HCT116 (cell line): ENCODE measurements at regions not wholly inside any gene's neighbourhood (a gene's known extent, or its start where the extent isn't known, plus 50 kb on each side); places are given as distances from the start of the nearest gene placed in this dataset.

ENCODE experiments used
- ATAC-seq: fragments of 200-7000 bp; cut with Tn5 transposase; 2 replicates; pipeline ENCODE4 v1.9.1; 2020; ENCODE audit warnings: mild to moderate bottlenecking, moderate library complexity
- BruUV-seq: library from RNA; stranded (reverse); fragments of 400-500 nt; replicated peaks from 2 replicates; lab custom pipeline; 2021; lab: Mats Ljungman, UMichigan
- CTCF ChIA-PET: fragments of 300-600 bp; sonication (Branson Sonifier 250); formaldehyde crosslinking; loops from one replicate; lab custom pipeline; 2021; ENCODE audit warnings: antibody characterized with exemption; lab: Charles Lee
- POLR2A ChIA-PET: fragments of 300-600, 350-600 bp; sonication (Branson Sonifier 250); formaldehyde crosslinking; loops from one replicate; lab custom pipeline; 2021; ENCODE audit warnings: antibody characterized with exemption; lab: Charles Lee
- RAD21 ChIA-PET, 2 experiments: fragments of 300-600 bp; sonication (Branson Sonifier 250); formaldehyde crosslinking; loops; one replicate each; lab custom pipeline; 2023; ENCODE audit warnings: low total read pairs in 2 of 2; ENCODE audit not compliant: uncharacterized antibody in 2 of 2, unreplicated experiment in 2 of 2, low non-redundant PET in 1 of 2; lab: Charles Lee
- DNase-seq: peaks from one replicate; pipeline ENCODE4 v3.0.0-alpha.2; 2010; ENCODE audit warnings: low read depth, low spot score
- H2AFZ ChIP-seq: fragments of 200-600 bp; shearing (Covaris generic), sonication (generic); 2 replicates; pipeline ENCODE4 v1.6.1; 2017; ENCODE audit warnings: low read depth, mixed run types, mixed read lengths, antibody characterized with exemption, low read length; ENCODE audit not compliant: poor library complexity, severe bottlenecking
- H3K27ac ChIP-seq: 2 replicates; pipeline ENCODE4 v1.5.1; 2012; ENCODE audit warnings: low read depth, low read length
- H3K27me3 ChIP-seq: fragments of 200-600 bp; sonication (generic); 2 replicates; pipeline ENCODE4 v1.6.1; 2016; ENCODE audit warnings: mixed run types, low read length, mixed read lengths; ENCODE audit not compliant: insufficient read depth
- H3K36me3 ChIP-seq, 2 experiments: fragments of 200-500 bp in 1 of 2; fragments of 200-600 bp in 1 of 2; sonication (Bioruptor generic) in 1 of 2; sonication (generic) in 1 of 2; 2 replicates each; pipeline versions ENCODE4 v1.5.1 to v1.6.1; 2014 to 2016; ENCODE audit warnings: low read length in 2 of 2, inconsistent platforms in 1 of 2, mixed read lengths in 1 of 2, mixed run types in 1 of 2; ENCODE audit not compliant: insufficient read depth in 2 of 2, control insufficient read depth in 1 of 2
- H3K4me1 ChIP-seq, 2 experiments: fragments of 200-600 bp in 1 of 2; sonication (generic) in 1 of 2; 2 replicates each; pipeline versions ENCODE4 v1.5.1 to v1.6.1; 2012 to 2017; ENCODE audit warnings: low read length in 2 of 2, inconsistent platforms in 1 of 2, mild to moderate bottlenecking in 1 of 2, mixed read lengths in 1 of 2, mixed run types in 1 of 2, moderate library complexity in 1 of 2; ENCODE audit not compliant: insufficient read depth in 2 of 2, control insufficient read depth in 1 of 2
- H3K4me2 ChIP-seq: fragments of 200-600 bp; sonication (generic); 2 replicates; pipeline ENCODE4 v1.6.1; 2017; ENCODE audit warnings: mixed run types, low read length, mixed read lengths
- H3K4me3 ChIP-seq, 2 experiments: fragments of 200-600 bp in 1 of 2; sonication (generic) in 1 of 2; replicated peaks in 1 of 2; 2 replicates each; pipeline ENCODE4 v1.5.1; 2011 to 2016; ENCODE audit warnings: low read length in 2 of 2, control low read depth in 1 of 2, low read depth in 1 of 2, mild to moderate bottlenecking in 1 of 2, mixed read lengths in 1 of 2, mixed run types in 1 of 2
- H3K79me2 ChIP-seq: fragments of 200-600 bp; sonication (generic); 2 replicates; pipeline ENCODE4 v1.6.1; 2017; ENCODE audit warnings: mild to moderate bottlenecking, mixed run types, low read length, moderate library complexity, mixed read lengths; ENCODE audit not compliant: insufficient read depth
- H3K9ac ChIP-seq: fragments of 200-600 bp; sonication (generic); 2 replicates; pipeline ENCODE4 v1.6.1; 2016; ENCODE audit warnings: low read length, mixed read lengths
- H3K9me2 ChIP-seq: fragments of 200-600 bp; sonication (generic), shearing (Covaris generic); 2 replicates; pipeline ENCODE4 v1.6.1; 2017; ENCODE audit warnings: mixed run types, mild to moderate bottlenecking, moderate library complexity; ENCODE audit not compliant: insufficient read depth
- H3K9me3 ChIP-seq, 2 experiments: fragments of 200-500 bp in 1 of 2; fragments of 200-600 bp in 1 of 2; sonication (Bioruptor generic) in 1 of 2; sonication (generic) in 1 of 2; 2 replicates each; pipeline ENCODE4 v1.6.1; 2014 to 2017; ENCODE audit warnings: low read length in 2 of 2, mixed read lengths in 2 of 2, inconsistent platforms in 1 of 2, low read depth in 1 of 2, mild to moderate bottlenecking in 1 of 2, mixed run types in 1 of 2, moderate library complexity in 1 of 2; ENCODE audit not compliant: control insufficient read depth in 1 of 2, insufficient read depth in 1 of 2
- H4K20me1 ChIP-seq: fragments of 200-600 bp; sonication (generic), shearing (Covaris generic); 2 replicates; pipeline ENCODE4 v1.6.1; 2017; ENCODE audit warnings: mixed run types, mild to moderate bottlenecking, moderate library complexity; ENCODE audit not compliant: insufficient read depth
- CBX3 ChIP-seq: IDR thresholded peaks from 2 replicates; pipeline ENCODE4 v1.6.1; 2012; ENCODE audit warnings: low read depth
- CEBPB ChIP-seq: IDR thresholded peaks from 2 replicates; pipeline ENCODE4 v1.6.1; 2012; ENCODE audit warnings: low read depth
- EGR1 ChIP-seq: IDR thresholded peaks from 2 replicates; pipeline ENCODE4 v1.6.1; 2012; ENCODE audit warnings: low read depth
- ELF1 ChIP-seq: IDR thresholded peaks from 2 replicates; pipeline ENCODE4 v1.6.1; 2012; ENCODE audit warnings: low read depth, borderline replicate concordance
- EZH2phosphoT487 ChIP-seq: fragments of 200-600 bp; IDR thresholded peaks from 2 replicates; pipeline ENCODE4 v1.6.1; 2018; ENCODE audit warnings: antibody characterized with exemption, borderline replicate concordance
- FOSL1 ChIP-seq: IDR thresholded peaks from 2 replicates; pipeline ENCODE4 v1.6.1; 2012; ENCODE audit warnings: low read depth
- POLR2A ChIP-seq: IDR thresholded peaks from 2 replicates; pipeline ENCODE4 v1.7.0; 2011; ENCODE audit warnings: borderline replicate concordance; ENCODE audit not compliant: insufficient read depth, insufficient read length; ENCODE audit errors: extremely low read depth
- POLR2AphosphoS5 ChIP-seq: IDR thresholded peaks from 2 replicates; pipeline ENCODE4 v1.6.1; 2011; ENCODE audit warnings: mild to moderate bottlenecking, low read depth, low read length, moderate library complexity
- SP1 ChIP-seq: IDR thresholded peaks from 2 replicates; pipeline ENCODE4 v1.6.1; 2012; ENCODE audit warnings: low read depth
- SRF ChIP-seq: IDR thresholded peaks from 2 replicates; pipeline ENCODE4 v1.6.1; 2012; ENCODE audit warnings: low read depth
- ZFX ChIP-seq: fragments of 450-650 bp; IDR thresholded peaks from 2 replicates; pipeline ENCODE4 v1.6.1; 2017
- ZNF274 ChIP-seq: fragments of 200-500 bp; sonication (Bioruptor generic); IDR thresholded peaks from 2 replicates; pipeline ENCODE4 v1.6.1; 2014; ENCODE audit warnings: mild to moderate bottlenecking, low read depth, low read length, inconsistent platforms
- intact Hi-C: fragments of 100-400 bp; cut with micrococcal nuclease; formaldehyde crosslinking; loops from 2 replicates; pipeline ENCODE4 v1.10.0; 2022
- TF ChIP-seq, protein P1 (sequence below): IDR thresholded peaks from 2 replicates; pipeline ENCODE4 v1.6.1; 2012
- TF ChIP-seq, protein P2 (sequence below): IDR thresholded peaks from 2 replicates; pipeline ENCODE4 v1.6.1; 2012; ENCODE audit warnings: low read depth
- TF ChIP-seq, protein P3 (sequence below): IDR thresholded peaks from 2 replicates; pipeline ENCODE4 v1.6.1; 2011; ENCODE audit warnings: mild to moderate bottlenecking, low read length, moderate library complexity; ENCODE audit not compliant: insufficient replicate concordance; ENCODE audit errors: extremely low read depth

DNA sequence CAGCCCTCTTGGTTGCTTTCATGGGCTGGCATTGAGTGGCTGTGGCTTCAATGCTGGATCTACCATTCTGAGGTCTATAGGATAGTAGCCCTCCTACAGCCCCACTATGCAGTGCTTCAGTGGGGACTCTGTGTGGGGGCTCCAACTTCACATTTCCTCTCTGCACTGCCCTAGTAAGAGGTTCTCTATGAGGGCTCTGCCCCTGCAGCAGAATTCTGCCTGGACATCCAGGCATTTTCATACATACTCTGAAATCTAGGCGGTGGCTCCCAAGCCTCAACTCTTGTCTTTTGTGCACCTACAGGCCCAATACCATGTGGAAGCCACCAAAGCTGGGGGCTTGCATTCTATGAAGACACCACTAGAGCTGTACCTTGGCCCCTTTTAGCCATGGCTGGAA is 195.8 kb downstream of the IGSF11 start:
- no peaks in the 10 kb centered on the region for H3K27me3 ChIP-seq
- no peak overlapping the region for H2AFZ ChIP-seq
- no TSS peak for BruUV-seq
- H3K9me3 ChIP-seq, result no peaks in the 10 kb centered on the region
- H3K27ac ChIP-seq, result no peak overlapping the region
- intact Hi-C loops, result no loop called here
- no peaks in the 10 kb centered on the region for H3K79me2 ChIP-seq
- CTCF ChIA-PET, result no interaction called here
- ATAC-seq (no peak), DNase-seq (no peak)
- no peaks in the 10 kb centered on the region for H3K9me2 ChIP-seq
- H3K4me3 ChIP-seq, result no peak overlapping the region
- TF ChIP-seq, protein P1, sequence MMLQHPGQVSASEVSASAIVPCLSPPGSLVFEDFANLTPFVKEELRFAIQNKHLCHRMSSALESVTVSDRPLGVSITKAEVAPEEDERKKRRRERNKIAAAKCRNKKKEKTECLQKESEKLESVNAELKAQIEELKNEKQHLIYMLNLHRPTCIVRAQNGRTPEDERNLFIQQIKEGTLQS, result no peak
- TF ChIP-seq SRF (no peak), EGR1 (no peak), POLR2AphosphoS5 (no peak), CEBPB (no peak), POLR2A (no peak)
- peaks cover 2 to 13% of the 10 kb centered on the region in 2 experiments; a peak in 3 of 4 replicates for H3K4me1 ChIP-seq
- RAD21 ChIA-PET, result no interaction called here
- H4K20me1 ChIP-seq, result no peaks in the 10 kb centered on the region
- no peaks in the 10 kb centered on the region for H3K36me3 ChIP-seq
- POLR2A ChIA-PET, result no interaction called here
- H3K9ac ChIP-seq, result no peak overlapping the region
- no peak overlapping the region for H3K4me2 ChIP-seq

DNA sequence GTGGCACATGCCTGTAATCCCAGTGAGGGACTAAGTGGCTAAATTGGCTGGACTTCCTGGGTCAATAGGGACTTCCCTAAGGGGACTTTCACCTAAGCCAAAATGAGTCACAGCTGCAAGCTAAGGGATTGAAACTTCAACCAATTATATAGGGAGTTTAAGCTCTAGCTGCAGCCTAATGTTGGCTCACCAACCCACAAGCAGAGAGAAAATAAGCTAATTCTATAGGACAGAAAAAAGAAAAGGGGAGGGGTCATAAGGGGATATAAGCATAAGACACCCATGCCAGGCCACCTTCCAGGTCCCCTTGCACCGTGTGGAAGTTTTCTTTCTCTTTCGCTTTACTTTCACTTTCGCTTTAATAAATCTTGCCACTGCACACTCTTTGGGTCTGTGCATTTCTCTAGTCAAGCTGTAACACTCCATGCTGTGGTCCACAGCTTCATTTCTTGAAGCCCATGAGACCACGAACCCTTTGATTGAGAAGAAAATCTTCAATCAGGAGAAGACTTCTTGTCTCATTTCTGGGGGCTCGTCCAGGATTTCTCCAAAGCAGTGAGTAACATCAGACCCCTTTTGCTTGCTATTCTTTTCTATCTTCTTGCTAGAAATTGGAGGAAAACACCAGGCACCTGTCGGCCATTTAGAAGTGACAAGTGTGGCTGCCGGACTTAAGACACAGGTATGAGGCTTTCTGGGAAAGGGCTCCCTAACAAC is 192.3 kb downstream of the IGSF11 start:
- Histone ChIP-seq H2AFZ (peak overlapping the region; percentile 27), H3K9me2 (no peaks in the 10 kb centered on the region), H3K36me3 (no peaks in the 10 kb centered on the region), H3K79me2 (no peaks in the 10 kb centered on the region), H4K20me1 (no peaks in the 10 kb centered on the region), H3K9ac (peak overlapping the region; percentile 13; the same call in 1 of the 2 replicates), H3K4me2 (peak overlapping the region; percentile 65), H3K27me3 (no peaks in the 10 kb centered on the region), H3K4me1 (peaks cover 2 to 13% of the 10 kb centered on the region in 2 experiments; a peak in 3 of 4 replicates), H3K27ac (no peak overlapping the region), H3K9me3 (no peaks in the 10 kb centered on the region), H3K4me3 (peak overlapping the region; percentile 35 to 46)
- CTCF ChIA-PET, result no interaction called here
- ATAC-seq (peak; percentile 59), DNase-seq (peak; percentile 4)
- BruUV-seq, result no TSS peak
- RAD21 ChIA-PET, result no interaction called here
- intact Hi-C loops, result no loop called here
- POLR2A ChIA-PET, result no interaction called here
- TF ChIP-seq, protein P2, sequence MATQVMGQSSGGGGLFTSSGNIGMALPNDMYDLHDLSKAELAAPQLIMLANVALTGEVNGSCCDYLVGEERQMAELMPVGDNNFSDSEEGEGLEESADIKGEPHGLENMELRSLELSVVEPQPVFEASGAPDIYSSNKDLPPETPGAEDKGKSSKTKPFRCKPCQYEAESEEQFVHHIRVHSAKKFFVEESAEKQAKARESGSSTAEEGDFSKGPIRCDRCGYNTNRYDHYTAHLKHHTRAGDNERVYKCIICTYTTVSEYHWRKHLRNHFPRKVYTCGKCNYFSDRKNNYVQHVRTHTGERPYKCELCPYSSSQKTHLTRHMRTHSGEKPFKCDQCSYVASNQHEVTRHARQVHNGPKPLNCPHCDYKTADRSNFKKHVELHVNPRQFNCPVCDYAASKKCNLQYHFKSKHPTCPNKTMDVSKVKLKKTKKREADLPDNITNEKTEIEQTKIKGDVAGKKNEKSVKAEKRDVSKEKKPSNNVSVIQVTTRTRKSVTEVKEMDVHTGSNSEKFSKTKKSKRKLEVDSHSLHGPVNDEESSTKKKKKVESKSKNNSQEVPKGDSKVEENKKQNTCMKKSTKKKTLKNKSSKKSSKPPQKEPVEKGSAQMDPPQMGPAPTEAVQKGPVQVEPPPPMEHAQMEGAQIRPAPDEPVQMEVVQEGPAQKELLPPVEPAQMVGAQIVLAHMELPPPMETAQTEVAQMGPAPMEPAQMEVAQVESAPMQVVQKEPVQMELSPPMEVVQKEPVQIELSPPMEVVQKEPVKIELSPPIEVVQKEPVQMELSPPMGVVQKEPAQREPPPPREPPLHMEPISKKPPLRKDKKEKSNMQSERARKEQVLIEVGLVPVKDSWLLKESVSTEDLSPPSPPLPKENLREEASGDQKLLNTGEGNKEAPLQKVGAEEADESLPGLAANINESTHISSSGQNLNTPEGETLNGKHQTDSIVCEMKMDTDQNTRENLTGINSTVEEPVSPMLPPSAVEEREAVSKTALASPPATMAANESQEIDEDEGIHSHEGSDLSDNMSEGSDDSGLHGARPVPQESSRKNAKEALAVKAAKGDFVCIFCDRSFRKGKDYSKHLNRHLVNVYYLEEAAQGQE, result no peak
- TF ChIP-seq ZNF274 (no peak), EZH2phosphoT487 (no peak), FOSL1 (no peak), ELF1 (no peak), CBX3 (no peak), ZFX (no peak), EGR1 (no peak), SP1 (no peak), POLR2AphosphoS5 (no peak), CEBPB (no peak)
- TF ChIP-seq, protein P3, sequence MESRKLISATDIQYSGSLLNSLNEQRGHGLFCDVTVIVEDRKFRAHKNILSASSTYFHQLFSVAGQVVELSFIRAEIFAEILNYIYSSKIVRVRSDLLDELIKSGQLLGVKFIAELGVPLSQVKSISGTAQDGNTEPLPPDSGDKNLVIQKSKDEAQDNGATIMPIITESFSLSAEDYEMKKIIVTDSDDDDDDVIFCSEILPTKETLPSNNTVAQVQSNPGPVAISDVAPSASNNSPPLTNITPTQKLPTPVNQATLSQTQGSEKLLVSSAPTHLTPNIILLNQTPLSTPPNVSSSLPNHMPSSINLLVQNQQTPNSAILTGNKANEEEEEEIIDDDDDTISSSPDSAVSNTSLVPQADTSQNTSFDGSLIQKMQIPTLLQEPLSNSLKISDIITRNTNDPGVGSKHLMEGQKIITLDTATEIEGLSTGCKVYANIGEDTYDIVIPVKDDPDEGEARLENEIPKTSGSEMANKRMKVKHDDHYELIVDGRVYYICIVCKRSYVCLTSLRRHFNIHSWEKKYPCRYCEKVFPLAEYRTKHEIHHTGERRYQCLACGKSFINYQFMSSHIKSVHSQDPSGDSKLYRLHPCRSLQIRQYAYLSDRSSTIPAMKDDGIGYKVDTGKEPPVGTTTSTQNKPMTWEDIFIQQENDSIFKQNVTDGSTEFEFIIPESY, result no peak
- TF ChIP-seq, protein P1, result no peak
